HG03060 (cell line): ENCODE measurements at regions not wholly inside any gene's neighbourhood (a gene's known extent, or its start where the extent isn't known, plus 50 kb on each side); places are given as distances from the start of the nearest gene placed in this dataset.

Experiments
- ATAC-seq: cut with Tn5 transposase; IDR thresholded peaks from one replicate; pipeline ENCODE4 v1.9.1; 2021; ENCODE audit warnings: low read depth, moderate number of reproducible peaks; ENCODE audit not compliant: unreplicated experiment

DNA sequence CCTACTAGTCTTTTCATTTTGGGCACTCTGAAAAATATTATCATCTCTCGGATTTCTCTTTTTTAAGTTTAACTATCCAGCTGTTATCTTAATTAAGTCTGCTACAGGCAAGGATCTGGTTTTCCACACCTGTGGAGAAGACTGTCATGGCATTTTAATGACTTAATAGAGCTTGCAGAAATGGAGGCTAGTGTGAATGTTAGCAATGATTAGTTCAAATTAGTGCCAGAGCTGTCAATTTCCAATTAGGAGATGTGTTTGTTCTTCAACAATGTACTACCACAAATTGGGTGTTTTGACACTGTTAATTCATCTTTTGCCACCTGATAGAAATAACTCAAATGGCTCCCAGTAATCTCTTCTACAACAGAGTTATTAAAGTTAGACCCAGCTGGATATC lies 2023.0 kb upstream of the CDH9 start:
- no peak for ATAC-seq

DNA sequence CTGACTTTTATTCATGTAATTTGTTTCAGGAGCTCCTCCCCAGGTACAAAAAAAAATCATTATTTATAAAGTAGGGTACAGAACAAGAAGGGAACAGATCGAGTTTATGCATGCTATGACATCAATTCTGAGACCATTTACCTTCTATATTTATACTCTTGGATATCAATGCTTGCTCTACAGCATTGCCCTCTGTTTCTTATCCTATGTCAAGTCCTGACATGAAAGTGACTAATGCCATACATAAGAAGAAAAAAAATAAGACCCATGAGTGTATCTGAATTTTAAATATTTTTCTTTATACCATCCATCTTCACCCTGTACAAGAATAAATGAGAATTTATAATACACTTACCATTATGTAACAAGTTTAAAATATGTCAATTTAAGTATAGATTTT lies 2016.3 kb upstream of the CDH9 start:
- ATAC-seq = no peak

DNA sequence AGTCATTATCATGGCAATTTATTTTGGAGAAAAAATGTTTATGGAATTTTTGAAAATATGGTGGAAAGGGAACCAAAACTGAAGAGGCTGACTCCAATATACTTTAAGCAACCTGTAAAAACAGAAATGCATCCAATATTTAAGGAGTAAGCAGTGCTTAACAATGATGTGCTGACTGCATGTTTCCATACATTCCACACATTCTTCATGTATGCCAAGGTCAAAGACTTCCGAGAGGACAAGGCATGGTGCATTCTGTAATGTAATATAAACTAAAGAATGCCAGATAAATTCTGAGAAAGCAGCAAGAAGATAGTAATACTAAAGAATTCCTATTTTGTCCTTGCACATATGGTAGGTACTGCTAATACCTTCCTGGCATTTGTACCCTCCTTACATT lies 2015.9 kb upstream of the CDH9 start:
- ATAC-seq = no peak

DNA sequence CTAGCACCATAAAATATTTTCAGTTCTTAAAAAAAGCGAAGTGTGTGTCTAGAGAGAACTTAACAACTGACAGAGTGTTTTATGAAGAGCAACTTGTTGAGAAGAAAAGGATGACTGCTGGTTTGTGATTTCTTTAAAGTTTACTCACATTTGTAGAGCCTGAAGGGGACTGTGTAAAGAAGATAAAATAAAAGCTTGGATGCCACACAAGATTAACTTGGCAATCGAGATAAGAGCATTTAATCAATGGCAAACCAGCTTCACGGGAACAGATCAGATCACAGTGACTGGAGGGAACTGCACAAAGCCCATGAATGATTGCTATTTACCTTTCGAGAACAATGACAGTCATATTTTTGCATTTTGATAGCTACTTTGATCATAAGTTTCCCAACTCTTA lies 2013.1 kb upstream of the CDH9 start:
- ATAC-seq = no peak

DNA sequence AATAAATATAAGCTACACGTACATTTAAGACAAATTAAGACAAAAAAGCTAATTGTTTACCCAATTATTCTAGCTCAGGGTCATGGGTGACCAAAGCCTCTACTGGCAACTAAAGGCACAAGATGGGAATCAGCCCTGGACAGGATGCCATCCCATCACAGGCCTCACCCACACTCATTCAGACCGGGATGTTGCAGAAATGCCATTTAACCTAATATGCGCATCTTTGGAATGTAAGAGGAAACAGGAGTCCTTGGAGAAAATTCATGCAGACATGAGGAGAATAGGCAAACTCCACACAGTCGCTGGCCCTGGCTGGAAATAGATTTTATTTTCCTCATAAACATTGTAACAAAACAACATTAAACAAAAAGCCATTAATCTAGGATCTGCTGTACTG lies 2003.8 kb upstream of the CDH9 start:
- ATAC-seq = no peak

DNA sequence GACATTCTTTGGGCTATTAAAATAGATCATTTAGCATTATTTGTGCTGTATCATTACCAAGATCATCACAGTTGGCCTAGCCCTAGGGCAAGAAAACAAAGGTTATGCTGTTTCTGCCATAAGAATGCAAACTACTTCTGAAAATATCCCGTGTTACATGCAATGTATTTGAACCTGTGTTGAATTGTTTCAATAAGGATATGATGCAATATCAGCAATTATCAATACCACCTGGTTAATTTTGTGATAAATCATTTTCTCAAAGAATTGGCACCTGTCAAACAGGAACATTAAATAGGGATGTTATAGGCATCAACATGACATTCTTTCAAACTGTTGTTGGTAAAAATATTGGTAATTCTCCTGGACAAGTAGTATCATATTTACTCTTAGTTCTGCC lies 2002.0 kb upstream of the CDH9 start:
- ATAC-seq = no peak

DNA sequence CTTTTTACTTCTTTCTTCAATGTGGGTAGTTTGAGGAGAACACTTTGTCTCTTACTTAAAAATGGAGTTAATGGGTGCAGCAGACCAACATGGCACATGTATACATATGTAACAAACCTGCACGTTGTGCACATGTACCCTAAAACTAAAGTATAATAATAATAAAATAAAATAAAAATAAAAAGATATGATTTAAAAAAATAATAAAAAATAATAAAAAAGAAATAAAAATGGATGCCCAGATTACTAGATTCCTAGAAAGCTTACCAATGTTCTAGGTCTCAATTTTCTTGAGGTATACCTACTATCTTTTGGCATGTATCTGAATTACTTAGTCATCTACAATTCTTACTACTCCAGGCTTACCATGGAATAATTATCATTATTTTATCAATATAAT lies 2001.6 kb upstream of the CDH9 start:
- ATAC-seq = no peak

DNA sequence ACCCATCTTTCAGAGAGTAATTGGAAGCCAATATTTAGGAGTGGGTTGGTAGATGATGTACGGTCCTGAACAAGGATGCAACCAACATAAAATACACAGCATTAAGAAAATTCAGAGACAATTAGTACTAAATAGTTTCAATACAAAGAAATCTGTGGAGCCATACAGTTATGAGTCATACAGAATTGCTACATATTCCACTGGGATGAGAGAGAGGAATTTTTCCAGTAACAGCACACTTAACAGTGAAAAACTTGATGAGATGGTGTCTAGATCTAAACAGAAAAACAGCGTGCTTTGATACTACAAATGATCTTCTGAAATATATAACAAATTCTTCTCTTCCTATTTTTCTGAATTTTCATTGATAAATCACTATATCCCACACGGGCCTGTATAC lies 1999.3 kb upstream of the CDH9 start:
- ATAC-seq = no peak

DNA sequence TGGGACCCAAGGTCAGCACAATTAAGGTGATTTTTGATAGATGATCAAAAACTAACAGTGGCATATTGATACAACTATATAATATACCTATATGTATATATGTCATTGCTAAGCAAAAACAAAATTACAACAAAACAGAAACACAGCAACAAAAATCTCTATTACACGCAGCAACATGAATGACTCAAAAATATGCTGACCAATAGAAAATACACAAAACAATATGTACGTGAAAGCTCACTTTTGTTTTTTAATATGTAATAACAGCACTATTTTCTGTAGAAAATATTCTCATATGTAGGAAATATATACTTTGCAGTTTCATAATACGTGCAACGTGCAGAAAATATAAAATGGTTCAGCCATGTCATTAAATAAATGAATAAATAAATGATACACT lies 1985.7 kb upstream of the CDH9 start:
- no peak for ATAC-seq

DNA sequence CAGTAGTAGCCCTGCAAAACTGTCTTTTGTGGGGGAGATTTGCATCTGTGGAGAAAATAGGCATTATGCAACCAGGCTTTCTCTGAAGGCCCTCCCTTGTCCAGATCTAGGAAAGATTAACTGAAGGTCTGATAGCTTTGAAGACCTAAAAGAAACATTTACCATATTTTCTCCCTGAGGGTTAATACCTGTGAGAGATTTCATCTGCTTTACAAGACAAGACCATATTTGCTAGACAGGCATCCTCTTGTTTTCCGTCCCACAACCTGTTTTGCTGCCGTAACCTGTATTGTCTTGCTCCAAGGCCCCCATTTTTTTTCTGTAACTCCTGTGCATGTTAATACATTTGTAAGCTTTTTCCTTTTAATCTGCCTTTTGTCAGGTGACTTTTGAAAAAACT lies 1985.2 kb upstream of the CDH9 start:
- no peak for ATAC-seq

DNA sequence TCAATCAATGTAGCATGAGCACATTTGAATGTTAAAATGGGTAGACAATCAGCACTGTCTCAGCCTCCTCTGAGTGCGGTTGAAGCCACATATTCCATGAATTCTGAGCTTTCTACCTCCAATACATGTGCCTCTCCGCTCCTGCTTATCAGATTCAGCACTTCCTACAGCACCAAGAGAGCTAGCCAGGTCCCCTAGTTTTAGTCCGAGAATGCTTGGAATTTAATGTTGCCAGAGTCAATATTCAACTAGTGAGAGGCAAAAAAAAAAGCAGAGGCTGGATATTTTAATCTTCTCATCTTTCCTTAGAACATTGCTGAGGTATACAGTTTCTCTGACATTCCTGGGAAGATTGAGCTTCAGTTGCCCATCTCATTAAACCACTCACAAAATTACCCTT lies 1979.1 kb upstream of the CDH9 start:
- ATAC-seq = no peak

DNA sequence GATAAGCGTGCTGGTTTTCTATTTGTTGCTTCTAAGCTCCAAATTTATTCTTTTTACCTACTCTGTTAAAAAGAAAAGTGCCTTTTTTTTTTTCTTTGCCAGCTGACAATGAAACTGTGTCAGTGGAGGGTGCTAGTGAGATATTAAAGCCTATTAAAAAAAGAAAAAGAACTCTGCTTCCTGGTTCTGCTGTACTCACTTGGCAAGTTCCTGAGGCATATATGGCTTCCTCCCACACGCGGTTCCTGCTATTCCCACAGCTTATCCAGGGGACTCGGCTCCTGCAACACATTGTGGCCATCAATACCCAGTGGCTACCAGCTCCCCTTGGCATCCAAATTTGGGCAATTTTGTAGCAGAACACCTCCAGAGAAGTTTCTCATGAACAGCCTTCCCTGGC lies 1977.7 kb upstream of the CDH9 start:
- ATAC-seq = no peak

DNA sequence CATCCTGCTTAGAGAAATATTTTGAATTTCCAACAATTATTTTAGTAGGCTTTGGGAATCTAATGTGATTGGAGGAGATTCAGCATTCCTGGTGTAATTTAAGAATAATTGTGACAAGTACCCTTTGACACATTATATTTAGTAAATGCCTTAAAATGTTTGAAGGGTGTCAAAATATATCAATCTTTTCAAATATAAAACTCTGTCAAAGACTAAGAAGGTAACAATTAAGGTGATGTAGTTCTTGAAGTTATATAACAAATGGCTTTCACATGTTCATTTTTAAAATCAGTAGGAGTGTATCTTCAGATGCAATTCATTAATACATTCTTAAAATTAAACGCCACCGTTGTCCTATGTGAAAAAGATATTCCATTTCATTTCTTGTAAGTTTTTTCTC lies 1977.1 kb upstream of the CDH9 start:
- ATAC-seq = no peak

DNA sequence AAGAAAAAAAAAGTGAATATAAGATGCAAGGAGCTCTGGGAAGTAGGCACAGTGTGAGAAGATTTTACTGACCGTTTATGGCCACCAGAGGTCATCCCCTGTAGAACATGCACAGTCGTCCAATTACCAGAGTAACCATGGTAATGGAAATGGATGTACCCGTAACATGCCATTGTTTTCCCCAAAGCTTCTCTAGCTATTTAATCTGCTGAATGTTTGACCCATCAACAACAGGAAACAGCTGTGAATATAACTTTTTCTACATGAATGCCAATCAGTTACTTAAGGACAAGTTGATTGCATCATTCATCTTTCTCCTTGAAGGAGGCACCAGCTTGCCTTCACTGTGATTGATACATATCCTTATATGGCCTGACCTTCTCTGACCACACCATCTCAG lies 1967.0 kb upstream of the CDH9 start:
- ATAC-seq = no peak

DNA sequence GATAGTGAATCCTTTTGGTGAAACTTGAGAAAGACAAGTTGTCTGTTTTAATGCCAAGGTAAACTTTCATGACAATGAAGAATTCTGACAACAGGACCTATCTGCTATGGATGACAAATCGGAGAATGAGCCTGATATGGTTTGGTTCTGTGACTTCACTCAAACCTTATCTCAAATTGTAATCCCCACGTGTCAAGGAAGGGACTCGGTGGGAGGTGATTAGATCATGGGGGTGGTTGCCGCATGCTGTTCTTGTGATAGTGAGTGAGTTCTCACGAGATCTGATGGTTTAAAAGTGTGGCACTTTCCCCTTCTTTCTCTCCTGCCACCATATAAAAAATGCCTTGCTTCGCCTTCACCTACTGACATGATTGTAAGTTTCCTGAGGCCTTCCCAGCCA lies 1964.1 kb upstream of the CDH9 start:
- no peak for ATAC-seq

DNA sequence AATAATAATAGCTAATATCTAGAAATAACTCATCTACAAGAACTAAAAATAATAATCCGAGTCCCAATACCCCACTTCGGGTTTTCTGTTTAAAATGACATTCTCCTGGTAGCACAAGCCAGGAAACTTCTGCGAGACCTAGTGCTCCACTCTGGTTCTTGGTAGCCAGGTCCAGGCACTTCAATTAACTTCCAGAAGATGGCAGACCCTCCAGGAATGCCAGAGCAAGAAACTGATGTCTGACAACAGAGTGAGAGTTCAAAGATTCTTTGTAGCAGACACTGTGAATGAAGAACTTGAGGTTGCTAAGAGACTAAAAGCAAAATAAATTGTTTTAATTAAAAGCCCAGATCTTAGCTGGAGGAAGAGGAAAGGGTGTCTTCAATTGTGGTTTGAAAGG lies 1963.3 kb upstream of the CDH9 start:
- no peak for ATAC-seq

DNA sequence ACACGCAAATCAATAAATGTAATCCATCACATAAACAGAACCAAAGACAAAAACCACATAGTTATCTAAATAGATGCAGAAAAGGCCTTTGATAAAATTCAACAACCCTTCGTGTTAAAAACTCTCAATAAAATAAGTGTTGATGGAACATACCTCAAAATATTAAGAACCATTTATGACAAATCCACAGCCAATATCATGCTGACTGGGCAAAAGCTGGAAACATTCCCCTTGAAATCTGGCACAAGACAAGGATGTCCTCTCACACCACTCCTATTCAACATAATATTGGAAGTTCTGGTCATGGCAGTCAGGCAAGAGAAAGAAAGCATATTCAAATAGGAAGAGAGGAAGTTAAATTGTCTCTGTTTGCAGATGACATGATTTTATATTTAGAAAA lies 1946.3 kb upstream of the CDH9 start:
- ATAC-seq = no peak

DNA sequence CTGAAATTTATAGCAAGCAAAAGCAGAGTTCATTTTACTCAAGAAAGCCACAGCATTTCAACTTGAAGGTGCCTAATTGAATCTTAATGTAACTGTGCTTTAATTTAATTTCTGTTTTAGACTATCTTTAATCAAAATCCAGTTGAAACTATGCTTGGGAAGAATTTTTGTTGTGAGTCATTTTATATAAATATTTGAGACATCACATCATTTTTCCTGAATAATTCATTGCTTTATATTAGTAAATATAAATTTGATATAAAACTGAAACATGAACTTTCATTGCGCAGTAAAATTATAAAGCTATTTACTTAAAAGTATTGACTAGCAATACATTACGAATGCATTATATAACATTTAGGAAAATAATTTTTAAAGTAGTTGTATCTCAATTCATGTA lies 1937.1 kb upstream of the CDH9 start:
- no peak for ATAC-seq

DNA sequence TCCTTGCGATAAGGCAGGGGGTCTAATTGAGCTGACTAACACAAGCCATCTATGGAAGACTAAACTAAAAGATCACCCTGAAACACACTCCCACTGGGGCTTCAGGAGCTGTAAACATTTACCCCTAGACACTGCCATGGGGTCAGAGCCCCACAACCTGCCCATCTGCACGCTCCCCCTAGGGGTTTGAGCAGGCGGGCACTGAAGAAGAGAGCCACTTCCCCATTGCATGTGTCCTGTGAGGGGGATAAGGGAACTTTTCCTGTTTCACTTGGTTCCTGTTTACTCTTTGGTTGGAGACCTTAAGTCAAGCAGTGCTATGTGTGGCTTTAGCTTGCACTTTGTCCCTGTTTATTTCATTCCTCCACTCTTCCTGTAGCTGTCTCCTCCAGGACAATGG lies 1929.5 kb upstream of the CDH9 start:
- ATAC-seq = no peak

DNA sequence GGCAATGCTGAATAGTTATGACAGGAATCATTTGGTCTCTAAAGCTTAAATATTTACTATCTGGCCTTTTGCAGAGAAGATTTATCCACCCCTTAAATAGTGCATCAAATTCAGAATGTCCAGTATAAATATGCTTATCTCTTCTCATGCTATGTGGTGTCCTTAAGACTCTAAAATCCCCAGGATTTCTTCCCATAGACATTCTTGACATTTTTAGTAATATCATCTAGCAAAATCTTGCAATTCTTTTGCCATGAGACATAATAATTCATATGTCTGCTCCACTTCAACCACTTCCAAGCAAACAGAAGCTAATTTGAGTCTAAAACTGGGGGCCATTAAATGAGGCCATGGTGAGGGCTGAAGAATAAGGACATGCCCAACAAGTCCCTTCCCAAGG lies 1923.4 kb upstream of the CDH9 start:
- ATAC-seq = no peak

DNA sequence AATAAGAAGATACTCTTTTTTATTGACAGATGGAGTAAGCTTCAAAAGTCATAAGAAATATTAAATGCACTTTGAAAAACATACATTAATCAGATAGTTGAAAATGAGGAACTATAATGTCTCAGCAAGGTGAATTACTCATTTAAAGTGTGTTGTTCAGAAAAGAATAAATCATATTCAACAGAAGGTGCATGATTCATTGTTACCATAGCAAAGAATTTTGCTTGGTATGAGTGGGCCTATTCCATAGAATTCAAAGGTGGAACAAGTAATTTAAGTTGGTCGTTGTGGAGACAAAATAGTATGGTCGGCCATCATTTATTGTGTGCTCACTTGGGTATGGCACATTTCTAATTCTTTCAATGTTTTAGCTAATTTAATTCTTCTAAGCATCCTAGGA lies 1920.2 kb upstream of the CDH9 start:
- ATAC-seq = no peak

DNA sequence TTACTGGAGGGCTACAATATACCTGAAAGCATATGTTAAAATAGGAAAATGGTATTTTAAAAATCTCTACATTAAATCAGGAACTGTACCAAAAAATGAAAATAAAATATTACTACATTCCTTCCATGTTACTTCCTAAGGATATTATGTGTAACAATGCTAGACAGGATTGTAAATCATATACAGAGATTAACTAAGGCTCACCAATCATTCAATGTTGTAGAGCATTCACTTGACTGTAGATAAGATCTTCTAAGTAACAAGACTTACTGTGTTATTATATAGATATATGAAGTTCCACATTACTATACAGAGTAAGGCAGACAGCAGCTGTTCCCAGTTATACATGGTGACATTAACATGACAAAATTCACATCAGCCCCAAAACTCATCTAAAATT lies 1919.1 kb upstream of the CDH9 start:
- no peak for ATAC-seq

DNA sequence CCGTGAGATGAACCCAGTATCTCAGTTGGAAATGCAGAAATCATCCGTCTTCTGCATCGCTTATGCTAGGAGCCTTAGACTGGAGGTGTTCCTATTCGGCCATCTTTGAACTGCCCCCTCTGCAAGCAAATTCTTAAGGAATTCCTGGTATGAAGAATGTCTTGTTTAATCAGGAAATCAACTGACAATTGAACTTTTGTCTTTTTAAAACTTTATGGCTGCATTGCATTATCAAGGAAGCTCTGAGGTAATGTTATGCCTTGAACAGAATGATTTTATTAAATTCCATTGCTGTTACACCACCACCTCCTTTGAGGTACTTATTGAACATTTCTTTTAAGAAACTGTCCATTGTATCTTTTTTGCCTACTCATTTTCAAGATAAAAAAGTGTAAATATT lies 1915.7 kb upstream of the CDH9 start:
- ATAC-seq = no peak

DNA sequence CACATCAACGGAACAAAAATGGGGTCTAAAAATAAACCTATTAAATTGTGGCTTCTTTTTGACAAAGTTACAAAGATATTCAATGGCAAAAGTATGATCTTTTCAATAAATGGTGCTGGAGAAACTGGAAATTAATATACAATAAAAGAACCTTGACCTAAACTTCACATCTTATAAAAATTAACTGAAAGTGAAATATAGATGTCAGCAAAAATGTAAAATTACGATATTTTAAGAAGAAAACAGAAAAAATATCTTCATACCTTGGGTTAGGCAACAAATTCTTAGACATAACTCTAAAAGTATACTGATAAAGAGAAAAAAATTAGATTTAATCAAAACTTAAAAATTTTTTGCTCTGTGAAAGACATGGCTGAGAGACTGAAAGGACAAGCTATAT lies 1909.5 kb upstream of the CDH9 start:
- no peak for ATAC-seq
